DMS 273 (cell line): ENCODE measurements at regions not wholly inside any gene's neighbourhood (a gene's known extent, or its start where the extent isn't known, plus 50 kb on each side); places are given as distances from the start of the nearest gene placed in this dataset.
"Not testable (repeated sequence)": the region's sequence is repeated elsewhere in the genome, so short reads cannot be mapped to it uniquely, and the experiment has no call there.

Source experiments
- DNase-seq: peaks from one replicate; lab custom pipeline; 2025; ENCODE audit not compliant: unreplicated experiment; lab: John Stamatoyannopoulos, UW

- no peak for DNase-seq
These were observed 726.4 kb downstream of the BRINP3 start for GRCh38 chr1:189751311-189751710.

GRCh38 chr1:189752461-189752995 is 725.1 kb downstream of the BRINP3 start:
- DNase-seq = no peak

- not testable (repeated sequence) for DNase-seq
These were observed 722.6 kb downstream of the BRINP3 start for GRCh38 chr1:189755100-189755499.

- no peak for DNase-seq
These were observed 713.0 kb downstream of the BRINP3 start for GRCh38 chr1:189764391-189765320.

GRCh38 chr1:189769448-189769847 is 708.2 kb downstream of the BRINP3 start:
- DNase-seq = no peak

- no peak for DNase-seq
These were observed 702.9 kb downstream of the BRINP3 start for GRCh38 chr1:189774721-189775287.

GRCh38 chr1:189775343-189775742 is 702.3 kb downstream of the BRINP3 start:
- DNase-seq = no peak

GRCh38 chr1:189779034-189779433 is 698.6 kb downstream of the BRINP3 start:
- no peak for DNase-seq

GRCh38 chr1:189782295-189782694 is 695.4 kb downstream of the BRINP3 start:
- DNase-seq = peak; percentile 37

GRCh38 chr1:189783456-189783855 is 694.2 kb downstream of the BRINP3 start:
- DNase-seq = no peak

- DNase-seq = no peak
These were observed 690.9 kb downstream of the BRINP3 start for GRCh38 chr1:189786761-189787160.

GRCh38 chr1:189787201-189787600 is 690.5 kb downstream of the BRINP3 start:
- no peak for DNase-seq

- DNase-seq = no peak
These were observed 687.3 kb downstream of the BRINP3 start for GRCh38 chr1:189790335-189790734.

- peak; percentile 4 for DNase-seq
These were observed 674.3 kb downstream of the BRINP3 start for GRCh38 chr1:189803364-189803763.

- no peak for DNase-seq
These were observed 673.3 kb downstream of the BRINP3 start for GRCh38 chr1:189804352-189804751.

GRCh38 chr1:189805735-189806134 is 671.9 kb downstream of the BRINP3 start:
- no peak for DNase-seq

- DNase-seq = not testable (repeated sequence)
These were observed 667.0 kb downstream of the BRINP3 start for GRCh38 chr1:189810639-189811038.

- no peak for DNase-seq
These were observed 665.7 kb downstream of the BRINP3 start for GRCh38 chr1:189811960-189812359.

GRCh38 chr1:189816558-189816957 is 661.1 kb downstream of the BRINP3 start:
- DNase-seq = no peak

- no peak for DNase-seq
These were observed 657.9 kb downstream of the BRINP3 start for GRCh38 chr1:189819751-189820150.

GRCh38 chr1:189821833-189822232 is 655.8 kb downstream of the BRINP3 start:
- DNase-seq = no peak

- DNase-seq = no peak
These were observed 642.9 kb downstream of the BRINP3 start for GRCh38 chr1:189834813-189835212.
